WTC11 (cell line): ENCODE measurements at regions not wholly inside any gene's neighbourhood (a gene's known extent, or its start where the extent isn't known, plus 50 kb on each side); places are given as distances from the start of the nearest gene placed in this dataset.

ENCODE experiments used
- ARID4B ChIP-seq: sonication (generic); formaldehyde crosslinking; IDR thresholded peaks from 2 replicates; pipeline ENCODE4 v1.8.0; 2023; ENCODE audit warnings: missing genetic modification reagents, mild to moderate bottlenecking, borderline replicate concordance
- E2F5 ChIP-seq: sonication (generic); formaldehyde crosslinking; IDR thresholded peaks from 2 replicates; pipeline ENCODE4 v1.8.1; 2022; ENCODE audit warnings: mild to moderate bottlenecking, moderate library complexity, missing genetic modification reagents
- ELF4 ChIP-seq: sonication (generic); formaldehyde crosslinking; IDR thresholded peaks from 2 replicates; pipeline ENCODE4 v1.8.1; 2022; ENCODE audit warnings: low read depth, mild to moderate bottlenecking, moderate library complexity, missing genetic modification reagents
- ETV6 ChIP-seq: sonication (generic); formaldehyde crosslinking; IDR thresholded peaks from 2 replicates; pipeline ENCODE4 v1.8.1; 2022; ENCODE audit warnings: mild to moderate bottlenecking, missing genetic modification reagents
- GTF2I ChIP-seq: fragments of 250-450 bp; sonication (Bioruptor Pico); conservative IDR thresholded peaks from 2 replicates; pipeline ENCODE4 v1.4.0; 2021; ENCODE audit warnings: mild to moderate bottlenecking
- HMGA2 ChIP-seq: fragments of 250-450 bp; sonication (Bioruptor Pico); IDR thresholded peaks from 2 replicates; pipeline ENCODE4 v1.4.0; 2021; ENCODE audit warnings: mild to moderate bottlenecking, moderate library complexity
- IRF2 ChIP-seq: sonication (generic); formaldehyde crosslinking; IDR thresholded peaks from 2 replicates; pipeline ENCODE4 v1.8.0; 2022; ENCODE audit warnings: low read depth, missing genetic modification reagents, borderline replicate concordance
- KAT7 ChIP-seq: sonication (generic); formaldehyde crosslinking; IDR thresholded peaks from 2 replicates; pipeline ENCODE4 v1.8.1; 2023; ENCODE audit warnings: missing genetic modification reagents, mild to moderate bottlenecking, borderline replicate concordance
- MLX ChIP-seq: sonication (generic); formaldehyde crosslinking; IDR thresholded peaks from 2 replicates; pipeline ENCODE4 v1.8.1; 2023; ENCODE audit warnings: mild to moderate bottlenecking, missing genetic modification reagents, moderate library complexity
- MYBL2 ChIP-seq: sonication (generic); formaldehyde crosslinking; IDR thresholded peaks from 2 replicates; pipeline ENCODE4 v1.8.1; 2023; ENCODE audit warnings: mild to moderate bottlenecking, moderate library complexity, missing genetic modification reagents
- NFE2L1 ChIP-seq: sonication (generic); formaldehyde crosslinking; IDR thresholded peaks from 2 replicates; pipeline ENCODE4 v1.8.1; 2023; ENCODE audit warnings: missing genetic modification reagents
- NFYB ChIP-seq: sonication (generic); formaldehyde crosslinking; conservative IDR thresholded peaks from 2 replicates; pipeline ENCODE4 v1.8.0; 2022; ENCODE audit warnings: low read depth, missing genetic modification reagents
- PRDM15 ChIP-seq: sonication (generic); formaldehyde crosslinking; IDR thresholded peaks from 2 replicates; pipeline ENCODE4 v1.8.0; 2022; ENCODE audit warnings: missing genetic modification reagents
- RELA ChIP-seq: sonication (generic); formaldehyde crosslinking; IDR thresholded peaks from 2 replicates; pipeline ENCODE4 v1.8.1; 2022; ENCODE audit warnings: missing genetic modification reagents, mild to moderate bottlenecking, borderline replicate concordance
- RORB ChIP-seq: fragments of 250-450 bp; sonication (Bioruptor Pico); IDR thresholded peaks from 2 replicates; pipeline ENCODE4 v1.9.0; 2021; ENCODE audit warnings: mild to moderate bottlenecking
- SP1 ChIP-seq: sonication (generic); formaldehyde crosslinking; conservative IDR thresholded peaks from 2 replicates; pipeline ENCODE4 v1.8.1; 2022; ENCODE audit warnings: missing genetic modification reagents
- ZNF121 ChIP-seq: sonication (generic); formaldehyde crosslinking; IDR thresholded peaks from 2 replicates; pipeline ENCODE4 v1.8.0; 2023; ENCODE audit warnings: missing genetic modification reagents
- ZNF138 ChIP-seq: sonication (generic); formaldehyde crosslinking; conservative IDR thresholded peaks from 2 replicates; pipeline ENCODE4 v1.8.1; 2022; ENCODE audit warnings: mild to moderate bottlenecking, moderate library complexity, missing genetic modification reagents
- ZNF512 ChIP-seq: sonication (generic); formaldehyde crosslinking; IDR thresholded peaks from 2 replicates; pipeline ENCODE4 v1.8.1; 2022; ENCODE audit warnings: missing genetic modification reagents, borderline replicate concordance
- ZNF671 ChIP-seq: fragments of 250-450 bp; sonication (Bioruptor Pico); IDR thresholded peaks from 2 replicates; pipeline ENCODE4 v1.8.0; 2021; ENCODE audit warnings: mild to moderate bottlenecking
- TF ChIP-seq, protein P1 (sequence below): sonication (generic); formaldehyde crosslinking; IDR thresholded peaks from 2 replicates; pipeline ENCODE4 v1.8.0; 2022; ENCODE audit warnings: mild to moderate bottlenecking, missing genetic modification reagents
- TF ChIP-seq, protein P2 (sequence below): sonication (generic); formaldehyde crosslinking; conservative IDR thresholded peaks from 2 replicates; pipeline ENCODE4 v1.8.1; 2023; ENCODE audit warnings: mild to moderate bottlenecking, low read depth, missing genetic modification reagents, moderate library complexity
- TF ChIP-seq, protein P3 (sequence below): sonication (generic); formaldehyde crosslinking; IDR thresholded peaks from 2 replicates; pipeline ENCODE4 v1.8.1; 2023; ENCODE audit warnings: mild to moderate bottlenecking, moderate library complexity, missing genetic modification reagents

DNA sequence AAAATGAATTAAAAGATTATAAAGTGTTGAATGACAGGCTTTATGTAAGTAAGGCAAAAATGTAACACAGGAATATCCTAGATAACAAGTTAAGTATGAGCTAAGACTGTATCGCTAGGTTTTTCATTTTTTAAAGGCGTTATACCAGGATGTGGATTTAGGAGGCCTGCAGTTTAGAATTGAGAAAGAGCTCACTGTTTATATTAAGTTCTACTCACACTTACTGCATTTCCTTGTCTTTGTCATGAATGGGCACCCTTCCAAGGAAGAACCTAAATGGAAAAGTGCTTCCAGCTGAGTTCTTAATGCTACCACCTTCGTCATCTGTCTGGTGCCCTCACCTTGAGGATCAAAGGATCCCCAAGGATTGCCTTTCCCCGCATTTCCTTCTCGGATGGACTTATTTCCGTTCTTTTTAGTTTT is 148.7 kb downstream of the SOX4 start (continued):
- no peak for TF ChIP-seq PRDM15 (CRISPR knock-in tag)
- TF ChIP-seq, protein P1, sequence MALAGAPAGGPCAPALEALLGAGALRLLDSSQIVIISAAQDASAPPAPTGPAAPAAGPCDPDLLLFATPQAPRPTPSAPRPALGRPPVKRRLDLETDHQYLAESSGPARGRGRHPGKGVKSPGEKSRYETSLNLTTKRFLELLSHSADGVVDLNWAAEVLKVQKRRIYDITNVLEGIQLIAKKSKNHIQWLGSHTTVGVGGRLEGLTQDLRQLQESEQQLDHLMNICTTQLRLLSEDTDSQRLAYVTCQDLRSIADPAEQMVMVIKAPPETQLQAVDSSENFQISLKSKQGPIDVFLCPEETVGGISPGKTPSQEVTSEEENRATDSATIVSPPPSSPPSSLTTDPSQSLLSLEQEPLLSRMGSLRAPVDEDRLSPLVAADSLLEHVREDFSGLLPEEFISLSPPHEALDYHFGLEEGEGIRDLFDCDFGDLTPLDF (CRISPR knock-in tag), result no peak
- no peak for TF ChIP-seq ZNF512 (CRISPR knock-in tag)
- no peak for TF ChIP-seq ZNF671 (CRISPR knock-in tag)
- no peak for TF ChIP-seq ARID4B (CRISPR knock-in tag)
- TF ChIP-seq ZNF138 (CRISPR knock-in tag), result no peak
- no peak for TF ChIP-seq E2F5 (CRISPR knock-in tag)
- peak; percentile 25; the same call in 1 of the 2 replicates for TF ChIP-seq NFE2L1 (CRISPR knock-in tag)
- no peak for TF ChIP-seq MYBL2
- TF ChIP-seq, protein P2, sequence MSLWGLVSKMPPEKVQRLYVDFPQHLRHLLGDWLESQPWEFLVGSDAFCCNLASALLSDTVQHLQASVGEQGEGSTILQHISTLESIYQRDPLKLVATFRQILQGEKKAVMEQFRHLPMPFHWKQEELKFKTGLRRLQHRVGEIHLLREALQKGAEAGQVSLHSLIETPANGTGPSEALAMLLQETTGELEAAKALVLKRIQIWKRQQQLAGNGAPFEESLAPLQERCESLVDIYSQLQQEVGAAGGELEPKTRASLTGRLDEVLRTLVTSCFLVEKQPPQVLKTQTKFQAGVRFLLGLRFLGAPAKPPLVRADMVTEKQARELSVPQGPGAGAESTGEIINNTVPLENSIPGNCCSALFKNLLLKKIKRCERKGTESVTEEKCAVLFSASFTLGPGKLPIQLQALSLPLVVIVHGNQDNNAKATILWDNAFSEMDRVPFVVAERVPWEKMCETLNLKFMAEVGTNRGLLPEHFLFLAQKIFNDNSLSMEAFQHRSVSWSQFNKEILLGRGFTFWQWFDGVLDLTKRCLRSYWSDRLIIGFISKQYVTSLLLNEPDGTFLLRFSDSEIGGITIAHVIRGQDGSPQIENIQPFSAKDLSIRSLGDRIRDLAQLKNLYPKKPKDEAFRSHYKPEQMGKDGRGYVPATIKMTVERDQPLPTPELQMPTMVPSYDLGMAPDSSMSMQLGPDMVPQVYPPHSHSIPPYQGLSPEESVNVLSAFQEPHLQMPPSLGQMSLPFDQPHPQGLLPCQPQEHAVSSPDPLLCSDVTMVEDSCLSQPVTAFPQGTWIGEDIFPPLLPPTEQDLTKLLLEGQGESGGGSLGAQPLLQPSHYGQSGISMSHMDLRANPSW, result no peak
- no peak for TF ChIP-seq IRF2
- no peak for TF ChIP-seq HMGA2 (CRISPR knock-in tag)
- TF ChIP-seq GTF2I (CRISPR knock-in tag), result no peak
- TF ChIP-seq ELF4, result no peak
- no peak for TF ChIP-seq RELA (CRISPR knock-in tag)
- no peak for TF ChIP-seq NFYB (CRISPR knock-in tag)
- no peak for TF ChIP-seq RORB
- no peak for TF ChIP-seq ZNF121
- TF ChIP-seq SP1 (CRISPR knock-in tag), result no peak
- TF ChIP-seq, protein P3, sequence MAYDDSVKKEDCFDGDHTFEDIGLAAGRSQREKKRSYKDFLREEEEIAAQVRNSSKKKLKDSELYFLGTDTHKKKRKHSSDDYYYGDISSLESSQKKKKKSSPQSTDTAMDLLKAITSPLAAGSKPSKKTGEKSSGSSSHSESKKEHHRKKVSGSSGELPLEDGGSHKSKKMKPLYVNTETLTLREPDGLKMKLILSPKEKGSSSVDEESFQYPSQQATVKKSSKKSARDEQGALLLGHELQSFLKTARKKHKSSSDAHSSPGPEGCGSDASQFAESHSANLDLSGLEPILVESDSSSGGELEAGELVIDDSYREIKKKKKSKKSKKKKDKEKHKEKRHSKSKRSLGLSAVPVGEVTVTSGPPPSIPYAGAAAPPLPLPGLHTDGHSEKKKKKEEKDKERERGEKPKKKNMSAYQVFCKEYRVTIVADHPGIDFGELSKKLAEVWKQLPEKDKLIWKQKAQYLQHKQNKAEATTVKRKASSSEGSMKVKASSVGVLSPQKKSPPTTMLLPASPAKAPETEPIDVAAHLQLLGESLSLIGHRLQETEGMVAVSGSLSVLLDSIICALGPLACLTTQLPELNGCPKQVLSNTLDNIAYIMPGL (CRISPR knock-in tag), result no peak
- TF ChIP-seq MLX (CRISPR knock-in tag), result no peak
- TF ChIP-seq ETV6 (CRISPR knock-in tag), result peak; percentile 93
- no peak for TF ChIP-seq KAT7 (CRISPR knock-in tag)
